WTC11 (cell line): ENCODE measurements at regions not wholly inside any gene's neighbourhood (a gene's known extent, or its start where the extent isn't known, plus 50 kb on each side); places are given as distances from the start of the nearest gene placed in this dataset.

Experiments
- ATAC-seq: fragments of 200-7000 bp; cut with Tn5 transposase; 2 replicates; pipeline ENCODE4 v1.10.0; 2021; ENCODE audit warnings: mild to moderate bottlenecking, moderate library complexity
- CTCF ChIA-PET: fragments of 300-600 bp; sonication (Branson Sonifier 250); formaldehyde crosslinking; loops from one replicate; lab custom pipeline; 2021; ENCODE audit warnings: antibody characterized with exemption; lab: Charles Lee
- POLR2A ChIA-PET: fragments of 350-600 bp; sonication (Branson Sonifier 250); formaldehyde crosslinking; loops from one replicate; lab custom pipeline; 2021; ENCODE audit warnings: antibody characterized with exemption; lab: Charles Lee
- DNase-seq: peaks from one replicate; pipeline ENCODE4 v3.0.0; 2021; ENCODE audit warnings: low spot score
- H3K27ac Mint-ChIP-seq: 2 replicates; pipeline ENCODE4 v1.8.0; 2021; ENCODE audit warnings: mixed read lengths
- H3K27me3 Mint-ChIP-seq: 2 replicates; pipeline ENCODE4 v1.8.0; 2021; ENCODE audit warnings: low read depth, mild to moderate bottlenecking, moderate library complexity, mixed read lengths
- H3K36me3 Mint-ChIP-seq: 2 replicates; pipeline ENCODE4 v1.8.0; 2021; ENCODE audit warnings: mixed read lengths
- H3K4me1 Mint-ChIP-seq: 2 replicates; pipeline ENCODE4 v1.8.0; 2022; ENCODE audit warnings: mixed read lengths
- H3K4me3 Mint-ChIP-seq: 2 replicates; pipeline ENCODE4 v1.8.0; 2021; ENCODE audit warnings: mild to moderate bottlenecking, moderate library complexity, mixed read lengths
- H3K9me3 Mint-ChIP-seq: 2 replicates; pipeline ENCODE4 v1.8.0; 2021; ENCODE audit warnings: mixed read lengths
- CREB1 ChIP-seq: sonication (generic); formaldehyde crosslinking; IDR thresholded peaks from 2 replicates; pipeline ENCODE4 v1.8.0; 2023; ENCODE audit warnings: mild to moderate bottlenecking, missing genetic modification reagents
- ELF4 ChIP-seq: sonication (generic); formaldehyde crosslinking; IDR thresholded peaks from 2 replicates; pipeline ENCODE4 v1.8.1; 2022; ENCODE audit warnings: low read depth, mild to moderate bottlenecking, moderate library complexity, missing genetic modification reagents
- GABPB1 ChIP-seq: sonication (generic); formaldehyde crosslinking; IDR thresholded peaks from 2 replicates; pipeline ENCODE4 v1.8.1; 2023; ENCODE audit warnings: mild to moderate bottlenecking, missing genetic modification reagents
- GTF2I ChIP-seq: fragments of 250-450 bp; sonication (Bioruptor Pico); conservative IDR thresholded peaks from 2 replicates; pipeline ENCODE4 v1.4.0; 2021; ENCODE audit warnings: mild to moderate bottlenecking
- JAZF1 ChIP-seq: fragments of 250-450 bp; sonication (Bioruptor Pico); IDR thresholded peaks from 2 replicates; pipeline ENCODE4 v1.9.0; 2021; ENCODE audit warnings: moderate library complexity, mild to moderate bottlenecking, inconsistent platforms
- JUN ChIP-seq: sonication (generic); formaldehyde crosslinking; IDR thresholded peaks from 2 replicates; pipeline ENCODE4 v1.8.0; 2023; ENCODE audit warnings: mild to moderate bottlenecking, missing genetic modification reagents
- KAT7 ChIP-seq: sonication (generic); formaldehyde crosslinking; IDR thresholded peaks from 2 replicates; pipeline ENCODE4 v1.8.1; 2023; ENCODE audit warnings: missing genetic modification reagents, mild to moderate bottlenecking, borderline replicate concordance
- NFE2L1 ChIP-seq: sonication (generic); formaldehyde crosslinking; IDR thresholded peaks from 2 replicates; pipeline ENCODE4 v1.8.1; 2023; ENCODE audit warnings: missing genetic modification reagents
- NFYB ChIP-seq: sonication (generic); formaldehyde crosslinking; conservative IDR thresholded peaks from 2 replicates; pipeline ENCODE4 v1.8.0; 2022; ENCODE audit warnings: low read depth, missing genetic modification reagents
- OVOL2 ChIP-seq: fragments of 250-450 bp; sonication (Bioruptor Pico); IDR thresholded peaks from 2 replicates; pipeline ENCODE4 v1.9.0; 2021; ENCODE audit warnings: mild to moderate bottlenecking, borderline replicate concordance
- RELA ChIP-seq: sonication (generic); formaldehyde crosslinking; IDR thresholded peaks from 2 replicates; pipeline ENCODE4 v1.8.1; 2022; ENCODE audit warnings: missing genetic modification reagents, mild to moderate bottlenecking, borderline replicate concordance
- RORB ChIP-seq: fragments of 250-450 bp; sonication (Bioruptor Pico); IDR thresholded peaks from 2 replicates; pipeline ENCODE4 v1.9.0; 2021; ENCODE audit warnings: mild to moderate bottlenecking
- SMAD3 ChIP-seq: sonication (generic); formaldehyde crosslinking; IDR thresholded peaks from 2 replicates; pipeline ENCODE4 v1.8.0; 2022; ENCODE audit warnings: missing genetic modification reagents, mild to moderate bottlenecking, borderline replicate concordance
- ZBTB21 ChIP-seq: sonication (generic); formaldehyde crosslinking; IDR thresholded peaks from 2 replicates; pipeline ENCODE4 v1.8.1; 2023; ENCODE audit warnings: mild to moderate bottlenecking, missing genetic modification reagents, borderline replicate concordance
- ZNF138 ChIP-seq: sonication (generic); formaldehyde crosslinking; conservative IDR thresholded peaks from 2 replicates; pipeline ENCODE4 v1.8.1; 2022; ENCODE audit warnings: mild to moderate bottlenecking, moderate library complexity, missing genetic modification reagents
- ZNF219 ChIP-seq: sonication (generic); formaldehyde crosslinking; IDR thresholded peaks from 2 replicates; pipeline ENCODE4 v1.8.0; 2023; ENCODE audit warnings: missing genetic modification reagents, mild to moderate bottlenecking, borderline replicate concordance
- ZNF317 ChIP-seq: sonication (generic); formaldehyde crosslinking; IDR thresholded peaks from 2 replicates; pipeline ENCODE4 v1.8.1; 2023; ENCODE audit warnings: low read depth, mild to moderate bottlenecking, moderate library complexity, missing genetic modification reagents, borderline replicate concordance
- ZNF396 ChIP-seq: fragments of 250-450 bp; sonication (Bioruptor Pico); IDR thresholded peaks from 2 replicates; pipeline ENCODE4 v1.8.0; 2021; ENCODE audit warnings: mild to moderate bottlenecking, moderate library complexity, borderline replicate concordance
- TF ChIP-seq, protein P1 (sequence below): fragments of 250-450 bp; sonication (Bioruptor Pico); IDR thresholded peaks from 2 replicates; pipeline ENCODE4 v2.1.2; 2022; ENCODE audit warnings: mild to moderate bottlenecking, moderate library complexity
- TF ChIP-seq, protein P2 (sequence below): sonication (generic); formaldehyde crosslinking; IDR thresholded peaks from 2 replicates; pipeline ENCODE4 v1.8.1; 2022; ENCODE audit warnings: mild to moderate bottlenecking, missing genetic modification reagents, moderate library complexity, borderline replicate concordance
- TF ChIP-seq, protein P3 (sequence below): sonication (generic); formaldehyde crosslinking; IDR thresholded peaks from 2 replicates; pipeline ENCODE4 v1.8.0; 2023; ENCODE audit warnings: missing genetic modification reagents
- TF ChIP-seq, protein P4 (sequence below): sonication (generic); formaldehyde crosslinking; IDR thresholded peaks from 2 replicates; pipeline ENCODE4 v1.8.0; 2022; ENCODE audit warnings: missing genetic modification reagents

DNA sequence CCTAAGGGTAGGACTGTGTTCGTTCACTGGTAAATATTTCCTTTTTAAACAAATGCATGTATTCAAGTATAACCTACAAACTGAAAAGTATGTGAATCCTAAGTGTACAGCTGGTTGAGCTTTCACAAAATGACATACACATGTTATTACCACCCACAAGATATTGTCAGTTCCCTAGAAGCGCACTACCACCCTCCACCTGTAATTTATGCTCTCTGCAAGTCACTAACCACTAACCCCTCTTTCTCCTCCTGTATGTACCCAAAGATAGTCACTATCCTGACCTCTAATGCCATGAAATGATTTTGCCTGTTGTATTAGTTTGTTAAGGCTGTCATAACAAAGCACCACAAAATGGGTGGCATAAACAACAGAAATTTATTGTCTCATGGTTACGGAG is 82.8 kb upstream of the CHODL start (continued):
- TF ChIP-seq ZNF317, result no peak
- TF ChIP-seq ZNF138 (CRISPR knock-in tag), result no peak
- no peak for TF ChIP-seq JAZF1
- TF ChIP-seq ZNF396 (CRISPR knock-in tag), result no peak
- TF ChIP-seq CREB1 (CRISPR knock-in tag), result no peak
- TF ChIP-seq, protein P1, sequence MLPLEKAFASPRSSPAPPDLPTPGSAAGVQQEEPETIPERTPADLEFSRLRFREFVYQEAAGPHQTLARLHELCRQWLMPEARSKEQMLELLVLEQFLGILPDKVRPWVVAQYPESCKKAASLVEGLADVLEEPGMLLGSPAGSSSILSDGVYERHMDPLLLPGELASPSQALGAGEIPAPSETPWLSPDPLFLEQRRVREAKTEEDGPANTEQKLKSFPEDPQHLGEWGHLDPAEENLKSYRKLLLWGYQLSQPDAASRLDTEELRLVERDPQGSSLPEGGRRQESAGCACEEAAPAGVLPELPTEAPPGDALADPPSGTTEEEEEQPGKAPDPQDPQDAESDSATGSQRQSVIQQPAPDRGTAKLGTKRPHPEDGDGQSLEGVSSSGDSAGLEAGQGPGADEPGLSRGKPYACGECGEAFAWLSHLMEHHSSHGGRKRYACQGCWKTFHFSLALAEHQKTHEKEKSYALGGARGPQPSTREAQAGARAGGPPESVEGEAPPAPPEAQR, result no peak
- TF ChIP-seq OVOL2 (CRISPR knock-in tag), result no peak
- TF ChIP-seq NFE2L1 (CRISPR knock-in tag), result no peak
- TF ChIP-seq NFYB (CRISPR knock-in tag), result no peak
- TF ChIP-seq, all 79 proteins: peak for 0

DNA sequence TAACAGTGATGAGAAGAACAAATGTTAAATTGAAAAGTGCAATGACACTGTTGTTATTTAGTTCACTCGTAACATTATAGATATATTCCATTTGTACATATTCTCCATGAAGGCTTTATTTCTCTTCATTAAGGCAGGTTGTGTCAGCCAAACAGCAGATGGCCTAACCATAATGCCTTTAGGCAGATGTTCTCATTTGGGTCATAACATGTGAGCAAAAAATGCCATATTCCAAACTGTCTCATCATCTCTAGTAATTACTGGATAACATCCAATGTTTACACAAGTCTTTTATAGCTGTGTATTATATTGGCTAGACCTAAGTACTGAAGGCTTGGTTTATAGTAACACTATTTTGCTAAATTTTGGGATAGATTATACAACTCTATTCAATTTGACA is 87.2 kb upstream of the CHODL start:
- ChIA-PET POLR2A (no interaction called here), CTCF (no interaction called here)
- H3K4me3 Mint-ChIP-seq, result no peak overlapping the region
- ATAC-seq (no peak), DNase-seq (no peak)
- no peak overlapping the region for H3K27ac Mint-ChIP-seq
- H3K9me3 Mint-ChIP-seq, result peaks cover 37% of the 10 kb centered on the region
- TF ChIP-seq RELA (CRISPR knock-in tag) (no peak), SMAD3 (no peak), ZNF219 (CRISPR knock-in tag) (no peak), GTF2I (no peak), RORB (CRISPR knock-in tag) (no peak), JUN (CRISPR knock-in tag) (no peak), KAT7 (CRISPR knock-in tag) (no peak), GABPB1 (CRISPR knock-in tag) (no peak), CREB1 (CRISPR knock-in tag) (no peak), ZBTB21 (CRISPR knock-in tag) (no peak), ELF4 (no peak)
- TF ChIP-seq, protein P2, sequence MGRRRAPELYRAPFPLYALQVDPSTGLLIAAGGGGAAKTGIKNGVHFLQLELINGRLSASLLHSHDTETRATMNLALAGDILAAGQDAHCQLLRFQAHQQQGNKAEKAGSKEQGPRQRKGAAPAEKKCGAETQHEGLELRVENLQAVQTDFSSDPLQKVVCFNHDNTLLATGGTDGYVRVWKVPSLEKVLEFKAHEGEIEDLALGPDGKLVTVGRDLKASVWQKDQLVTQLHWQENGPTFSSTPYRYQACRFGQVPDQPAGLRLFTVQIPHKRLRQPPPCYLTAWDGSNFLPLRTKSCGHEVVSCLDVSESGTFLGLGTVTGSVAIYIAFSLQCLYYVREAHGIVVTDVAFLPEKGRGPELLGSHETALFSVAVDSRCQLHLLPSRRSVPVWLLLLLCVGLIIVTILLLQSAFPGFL (CRISPR knock-in tag), result no peak
- TF ChIP-seq, protein P3, sequence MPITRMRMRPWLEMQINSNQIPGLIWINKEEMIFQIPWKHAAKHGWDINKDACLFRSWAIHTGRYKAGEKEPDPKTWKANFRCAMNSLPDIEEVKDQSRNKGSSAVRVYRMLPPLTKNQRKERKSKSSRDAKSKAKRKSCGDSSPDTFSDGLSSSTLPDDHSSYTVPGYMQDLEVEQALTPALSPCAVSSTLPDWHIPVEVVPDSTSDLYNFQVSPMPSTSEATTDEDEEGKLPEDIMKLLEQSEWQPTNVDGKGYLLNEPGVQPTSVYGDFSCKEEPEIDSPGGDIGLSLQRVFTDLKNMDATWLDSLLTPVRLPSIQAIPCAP (CRISPR knock-in tag), result no peak
- TF ChIP-seq, protein P4, sequence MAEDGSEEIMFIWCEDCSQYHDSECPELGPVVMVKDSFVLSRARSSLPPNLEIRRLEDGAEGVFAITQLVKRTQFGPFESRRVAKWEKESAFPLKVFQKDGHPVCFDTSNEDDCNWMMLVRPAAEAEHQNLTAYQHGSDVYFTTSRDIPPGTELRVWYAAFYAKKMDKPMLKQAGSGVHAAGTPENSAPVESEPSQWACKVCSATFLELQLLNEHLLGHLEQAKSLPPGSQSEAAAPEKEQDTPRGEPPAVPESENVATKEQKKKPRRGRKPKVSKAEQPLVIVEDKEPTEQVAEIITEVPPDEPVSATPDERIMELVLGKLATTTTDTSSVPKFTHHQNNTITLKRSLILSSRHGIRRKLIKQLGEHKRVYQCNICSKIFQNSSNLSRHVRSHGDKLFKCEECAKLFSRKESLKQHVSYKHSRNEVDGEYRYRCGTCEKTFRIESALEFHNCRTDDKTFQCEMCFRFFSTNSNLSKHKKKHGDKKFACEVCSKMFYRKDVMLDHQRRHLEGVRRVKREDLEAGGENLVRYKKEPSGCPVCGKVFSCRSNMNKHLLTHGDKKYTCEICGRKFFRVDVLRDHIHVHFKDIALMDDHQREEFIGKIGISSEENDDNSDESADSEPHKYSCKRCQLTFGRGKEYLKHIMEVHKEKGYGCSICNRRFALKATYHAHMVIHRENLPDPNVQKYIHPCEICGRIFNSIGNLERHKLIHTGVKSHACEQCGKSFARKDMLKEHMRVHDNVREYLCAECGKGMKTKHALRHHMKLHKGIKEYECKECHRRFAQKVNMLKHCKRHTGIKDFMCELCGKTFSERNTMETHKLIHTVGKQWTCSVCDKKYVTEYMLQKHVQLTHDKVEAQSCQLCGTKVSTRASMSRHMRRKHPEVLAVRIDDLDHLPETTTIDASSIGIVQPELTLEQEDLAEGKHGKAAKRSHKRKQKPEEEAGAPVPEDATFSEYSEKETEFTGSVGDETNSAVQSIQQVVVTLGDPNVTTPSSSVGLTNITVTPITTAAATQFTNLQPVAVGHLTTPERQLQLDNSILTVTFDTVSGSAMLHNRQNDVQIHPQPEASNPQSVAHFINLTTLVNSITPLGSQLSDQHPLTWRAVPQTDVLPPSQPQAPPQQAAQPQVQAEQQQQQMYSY (CRISPR knock-in tag), result no peak
- H3K36me3 Mint-ChIP-seq, result peaks cover 23% of the 10 kb centered on the region
- H3K4me1 Mint-ChIP-seq, result peaks cover 23% of the 10 kb centered on the region
- no peaks in the 10 kb centered on the region for H3K27me3 Mint-ChIP-seq
